SU-DHL-6 (cell line): ENCODE measurements at regions not wholly inside any gene's neighbourhood (a gene's known extent, or its start where the extent isn't known, plus 50 kb on each side); places are given as distances from the start of the nearest gene placed in this dataset.

Source experiments
- H2AFZ ChIP-seq: fragments of 200-600 bp; sonication (generic); 2 replicates; pipeline ENCODE4 v1.6.1; 2014; ENCODE audit warnings: low read depth, mild to moderate bottlenecking, moderate library complexity, mixed read lengths, antibody characterized with exemption, low read length; ENCODE audit not compliant: severe bottlenecking
- H3F3A ChIP-seq: fragments of 200-600 bp; shearing (Covaris generic); 2 replicates; pipeline ENCODE4 v1.6.0; 2016; ENCODE audit warnings: antibody characterized with exemption, mild to moderate bottlenecking; ENCODE audit not compliant: insufficient read depth
- H3K27ac ChIP-seq: fragments of 200-600 bp; sonication (generic); 2 replicates; pipeline ENCODE4 v1.5.1; 2016; ENCODE audit warnings: low read depth, mild to moderate bottlenecking, low read length, moderate library complexity, mixed read lengths
- H3K27me3 ChIP-seq: fragments of 200-600 bp; sonication (generic), shearing (Covaris generic); 2 replicates; pipeline ENCODE4 v1.6.0; 2014; ENCODE audit warnings: mild to moderate bottlenecking, low read length
- H3K36me3 ChIP-seq: fragments of 200-600 bp; sonication (generic); 2 replicates; pipeline ENCODE4 v1.6.1; 2014; ENCODE audit warnings: mild to moderate bottlenecking, low read length, mixed read lengths
- H3K4me2 ChIP-seq: fragments of 300-600, 200-600 bp; shearing (Covaris generic), sonication (generic); 2 replicates; pipeline ENCODE4 v1.6.0; 2014; ENCODE audit warnings: low read length, low read depth, mild to moderate bottlenecking; ENCODE audit not compliant: poor library complexity, severe bottlenecking
- H3K4me3 ChIP-seq: fragments of 200-600 bp; sonication (generic); 2 replicates; pipeline ENCODE4 v1.5.1; 2014; ENCODE audit warnings: antibody characterized with exemption, low read length, mild to moderate bottlenecking, mixed read lengths; ENCODE audit not compliant: insufficient read depth, poor library complexity, severe bottlenecking
- H3K79me2 ChIP-seq: fragments of 200-600 bp; sonication (generic); 2 replicates; pipeline ENCODE4 v1.6.1; 2014; ENCODE audit warnings: mild to moderate bottlenecking, low read length, moderate library complexity; ENCODE audit not compliant: insufficient read depth
- H3K9ac ChIP-seq: fragments of 200-600 bp; sonication (generic); 2 replicates; pipeline ENCODE4 v1.7.0; 2014; ENCODE audit warnings: mild to moderate bottlenecking, low read length
- H3K9me2 ChIP-seq: fragments of 200-600 bp; sonication (generic); replicated peaks from 2 replicates; pipeline ENCODE4 v1.6.1; 2014; ENCODE audit warnings: low read length; ENCODE audit not compliant: insufficient read depth
- H3K9me3 ChIP-seq: fragments of 200-600 bp; sonication (generic); 2 replicates; pipeline ENCODE4 v1.6.1; 2014; ENCODE audit warnings: low read length, mixed read lengths; ENCODE audit not compliant: insufficient read depth
- H4K20me1 ChIP-seq: fragments of 200-600 bp; sonication (generic); 2 replicates; pipeline ENCODE4 v1.6.1; 2014; ENCODE audit warnings: low read depth, mild to moderate bottlenecking, antibody characterized with exemption, low read length, moderate library complexity, mixed read lengths
- CTCF ChIP-seq: fragments of 200-600 bp; sonication (generic); IDR thresholded peaks from one replicate; pipeline ENCODE4 v1.5.1; 2017; ENCODE audit warnings: antibody characterized with exemption, mild to moderate bottlenecking, low read length, moderate library complexity; ENCODE audit not compliant: insufficient read depth, poor library complexity, severe bottlenecking
- EZH2phosphoT487 ChIP-seq: fragments of 200-600 bp; sonication (generic), shearing (Covaris generic); conservative IDR thresholded peaks from 2 replicates; pipeline ENCODE4 v1.6.1; 2018; ENCODE audit warnings: mild to moderate bottlenecking, antibody characterized with exemption, low read length, moderate library complexity, mixed read lengths

GRCh38 chr7:131948434-131949053 is 392.1 kb upstream of the PODXL start:
- no peak overlapping the region for H3K4me2 ChIP-seq
- no peaks in the 10 kb centered on the region for H3K9me2 ChIP-seq
- TF ChIP-seq CTCF: no peak
- no peak for TF ChIP-seq EZH2phosphoT487
- no peaks in the 10 kb centered on the region for H3K36me3 ChIP-seq
- H3K27ac ChIP-seq: no peak overlapping the region
- H2AFZ ChIP-seq: no peak overlapping the region
- no peaks in the 10 kb centered on the region for H3F3A ChIP-seq
- H3K4me3 ChIP-seq: no peak overlapping the region
- H3K9me3 ChIP-seq: no peaks in the 10 kb centered on the region
- no peaks in the 10 kb centered on the region for H3K79me2 ChIP-seq
- no peaks in the 10 kb centered on the region for H4K20me1 ChIP-seq
- H3K27me3 ChIP-seq: no peaks in the 10 kb centered on the region; the same call in 1 of the 2 replicates
- H3K9ac ChIP-seq: no peak overlapping the region

- Histone ChIP-seq H3K4me2 (no peak overlapping the region), H3K36me3 (no peaks in the 10 kb centered on the region), H3K9ac (no peak overlapping the region), H4K20me1 (no peaks in the 10 kb centered on the region), H3K79me2 (no peaks in the 10 kb centered on the region), H3K27ac (no peak overlapping the region), H3K9me3 (no peaks in the 10 kb centered on the region), H3K4me3 (no peak overlapping the region), H3F3A (no peaks in the 10 kb centered on the region), H3K27me3 (no peaks in the 10 kb centered on the region; the same call in 1 of the 2 replicates), H3K9me2 (no peaks in the 10 kb centered on the region), H2AFZ (no peak overlapping the region)
- TF ChIP-seq EZH2phosphoT487: no peak
- TF ChIP-seq CTCF: no peak
Measured at GRCh38 chr7:131947661-131948060, 391.2 kb upstream of the PODXL start.

GRCh38 chr7:131945957-131946544 is 389.6 kb upstream of the PODXL start:
- Histone ChIP-seq H3K27me3 (no peaks in the 10 kb centered on the region; the same call in 1 of the 2 replicates), H3K9me2 (no peaks in the 10 kb centered on the region), H2AFZ (no peak overlapping the region), H3K36me3 (no peaks in the 10 kb centered on the region), H3K4me2 (no peak overlapping the region), H3F3A (no peaks in the 10 kb centered on the region), H4K20me1 (no peaks in the 10 kb centered on the region), H3K27ac (no peak overlapping the region), H3K9me3 (no peaks in the 10 kb centered on the region), H3K79me2 (no peaks in the 10 kb centered on the region), H3K9ac (no peak overlapping the region), H3K4me3 (no peak overlapping the region)
- no peak for TF ChIP-seq EZH2phosphoT487
- no peak for TF ChIP-seq CTCF
